Stimulated activated CD4-positive, alpha-beta T cell treated with anti-CD3 and anti-CD28 coated beads, Interleukin-1b, Interleukin-23, amount 100 ng/mL, for 1 hour (primary cell): ENCODE measurements at regions not wholly inside any gene's neighbourhood (a gene's known extent, or its start where the extent isn't known, plus 50 kb on each side); places are given as distances from the start of the nearest gene placed in this dataset.
"Not testable (repeated sequence)": the region's sequence is repeated elsewhere in the genome, so short reads cannot be mapped to it uniquely, and the experiment has no call there.

ENCODE experiments used
- DNase-seq, 2 donors: peaks; one replicate each; pipeline ENCODE4 v3.0.0-alpha.2; 2020; ENCODE audit warnings: low read depth in 2 of 2

- no peak for DNase-seq
Observed at GRCh38 chr3:109656225-109656624, 318.9 kb upstream of the DPPA4 start.

- no peak for DNase-seq
Observed at GRCh38 chr3:109678600-109678999, 341.3 kb upstream of the DPPA4 start.

- DNase-seq: no peak
Observed at GRCh38 chr3:109679664-109680063, 342.3 kb upstream of the DPPA4 start.

- no peak for DNase-seq
Observed at GRCh38 chr3:109683746-109684145, 346.4 kb upstream of the DPPA4 start.

- no peak for DNase-seq
Observed at GRCh38 chr3:109685084-109686079, 348.0 kb upstream of the DPPA4 start.

- no peak for DNase-seq
Observed at GRCh38 chr3:109687626-109688025, 350.3 kb upstream of the DPPA4 start.

- no peak for DNase-seq
Observed at GRCh38 chr3:109696932-109697331, 359.6 kb upstream of the DPPA4 start.

- no peak for DNase-seq
Observed at GRCh38 chr3:109702252-109702651, 364.9 kb upstream of the DPPA4 start.

GRCh38 chr3:109702976-109703375 lies 365.6 kb upstream of the DPPA4 start:
- no peak for DNase-seq

- not testable (repeated sequence) for DNase-seq
Observed at GRCh38 chr3:109705133-109705532, 367.8 kb upstream of the DPPA4 start.

- no peak for DNase-seq
Observed at GRCh38 chr3:109707617-109708016, 370.3 kb upstream of the DPPA4 start.

- no peak for DNase-seq
Observed at GRCh38 chr3:109713288-109713687, 375.9 kb upstream of the DPPA4 start.

- no peak for DNase-seq
Observed at GRCh38 chr3:109715707-109716106, 378.4 kb upstream of the DPPA4 start.

GRCh38 chr3:109718850-109719249 lies 381.5 kb upstream of the DPPA4 start:
- DNase-seq: no peak

GRCh38 chr3:109728861-109729494 lies 391.6 kb upstream of the DPPA4 start:
- no peak for DNase-seq

- DNase-seq: peak; percentile 41 to 49
Observed at GRCh38 chr3:109731639-109732473, 394.5 kb upstream of the DPPA4 start.

- no peak for DNase-seq
Observed at GRCh38 chr3:109743981-109744380, 406.6 kb upstream of the DPPA4 start.

GRCh38 chr3:109772520-109772919 lies 435.2 kb upstream of the DPPA4 start:
- DNase-seq: no peak

GRCh38 chr3:109774108-109774507 lies 436.8 kb upstream of the DPPA4 start:
- DNase-seq: no peak

- no peak for DNase-seq
Observed at GRCh38 chr3:109784285-109784684, 446.9 kb upstream of the DPPA4 start.

- DNase-seq: no peak
Observed at GRCh38 chr3:109784852-109785631, 447.7 kb upstream of the DPPA4 start.
